ENCODE measurements at regions not wholly inside any gene's neighbourhood (a gene's known extent, or its start where the extent isn't known, plus 50 kb on each side); places are given as distances from the start of the nearest gene placed in this dataset.

DNA sequence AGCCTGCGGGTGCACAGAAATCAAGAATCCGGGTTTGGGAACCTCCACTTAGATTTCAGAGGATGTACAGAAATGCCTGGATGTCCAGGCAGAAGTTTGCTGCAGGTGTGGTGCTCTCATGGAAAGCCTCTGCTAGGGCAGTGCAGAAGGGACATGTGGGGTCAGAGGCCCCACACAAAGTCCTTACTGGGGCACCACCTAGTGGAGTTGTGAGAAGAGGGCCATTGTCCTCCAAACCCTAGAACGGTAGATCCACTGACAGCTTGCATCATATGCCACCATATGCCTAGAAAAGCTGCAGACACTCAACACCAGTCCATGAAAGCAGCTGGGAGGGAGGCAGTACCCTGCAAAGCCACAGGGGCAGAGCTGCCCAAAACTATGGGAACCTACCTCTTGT, 833.0 kb downstream of the TMEM182 start:
- no peaks in the 10 kb centered on the region for H3K4me1 ChIP-seq
- no peak overlapping the region for H3K4me3 ChIP-seq (replicated peaks in 1 of 3)
- no peaks in the 10 kb centered on the region for H3K9me3 ChIP-seq
- no peaks in the 10 kb centered on the region for H3K36me3 ChIP-seq
- H3K27me3 ChIP-seq, result no peaks in the 10 kb centered on the region
- 93 to 97% methylated on average over 3 of the region's 3 CpGs for WGBS, 2 donors
- H3K27ac ChIP-seq, result no peak overlapping the region
- TF ChIP-seq, protein P1, sequence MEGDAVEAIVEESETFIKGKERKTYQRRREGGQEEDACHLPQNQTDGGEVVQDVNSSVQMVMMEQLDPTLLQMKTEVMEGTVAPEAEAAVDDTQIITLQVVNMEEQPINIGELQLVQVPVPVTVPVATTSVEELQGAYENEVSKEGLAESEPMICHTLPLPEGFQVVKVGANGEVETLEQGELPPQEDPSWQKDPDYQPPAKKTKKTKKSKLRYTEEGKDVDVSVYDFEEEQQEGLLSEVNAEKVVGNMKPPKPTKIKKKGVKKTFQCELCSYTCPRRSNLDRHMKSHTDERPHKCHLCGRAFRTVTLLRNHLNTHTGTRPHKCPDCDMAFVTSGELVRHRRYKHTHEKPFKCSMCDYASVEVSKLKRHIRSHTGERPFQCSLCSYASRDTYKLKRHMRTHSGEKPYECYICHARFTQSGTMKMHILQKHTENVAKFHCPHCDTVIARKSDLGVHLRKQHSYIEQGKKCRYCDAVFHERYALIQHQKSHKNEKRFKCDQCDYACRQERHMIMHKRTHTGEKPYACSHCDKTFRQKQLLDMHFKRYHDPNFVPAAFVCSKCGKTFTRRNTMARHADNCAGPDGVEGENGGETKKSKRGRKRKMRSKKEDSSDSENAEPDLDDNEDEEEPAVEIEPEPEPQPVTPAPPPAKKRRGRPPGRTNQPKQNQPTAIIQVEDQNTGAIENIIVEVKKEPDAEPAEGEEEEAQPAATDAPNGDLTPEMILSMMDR (IDR thresholded peaks at IDR 0.05), result no peak
- TF ChIP-seq POLR2A (IDR thresholded peaks at IDR 0.05), result no peak
- intact Hi-C loops (cut with DNase I), result no loop called here
- DNase-seq, result no peak

DNA sequence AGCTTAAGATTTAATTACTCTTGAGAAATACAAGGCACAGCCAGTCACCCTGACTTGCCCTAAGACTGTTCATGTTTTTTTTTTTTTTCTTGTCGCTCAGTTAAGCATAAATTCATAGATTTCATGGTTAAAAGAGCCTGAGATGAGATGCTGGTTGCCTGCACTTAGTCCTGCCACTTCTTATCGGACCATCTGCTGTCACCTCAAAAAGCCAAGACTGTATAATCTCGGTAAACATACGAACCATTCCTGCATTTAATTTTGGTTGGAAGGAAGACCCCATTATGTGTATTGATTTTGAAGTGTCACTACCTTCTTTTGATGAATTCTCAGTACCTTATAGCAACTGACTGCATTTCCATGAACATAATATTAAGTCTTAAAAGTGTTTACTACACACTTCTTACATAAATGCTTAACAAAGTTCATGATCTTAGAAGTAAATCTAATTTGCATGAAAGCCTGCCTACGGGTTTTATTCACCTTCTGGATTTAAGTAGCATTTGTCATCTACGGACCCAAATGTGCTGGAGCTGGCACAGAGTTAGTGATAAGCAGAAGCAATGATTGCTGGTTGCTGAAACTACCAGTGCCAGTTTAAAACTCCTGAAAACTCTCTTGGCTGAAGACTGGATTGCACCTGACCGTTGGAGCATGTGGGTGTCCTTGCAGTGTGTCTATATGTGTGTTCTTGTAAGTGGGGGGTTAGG, 843.4 kb downstream of the TMEM182 start:
- Histone ChIP-seq H3K9me3 (no peaks in the 10 kb centered on the region), H3K27ac (no peak overlapping the region), H3K27me3 (no peaks in the 10 kb centered on the region), H3K4me1 (no peaks in the 10 kb centered on the region), H3K4me3 (replicated peaks in 1 of 3) (no peak overlapping the region), H3K36me3 (no peaks in the 10 kb centered on the region)
- no peak for DNase-seq
- 75 to 81% methylated on average over 7 of the region's 7 CpGs for WGBS, 2 donors
- intact Hi-C loops (cut with DNase I), result no loop called here
- TF ChIP-seq, protein P1 (IDR thresholded peaks at IDR 0.05), result no peak
- TF ChIP-seq POLR2A (IDR thresholded peaks at IDR 0.05), result no peak

DNA sequence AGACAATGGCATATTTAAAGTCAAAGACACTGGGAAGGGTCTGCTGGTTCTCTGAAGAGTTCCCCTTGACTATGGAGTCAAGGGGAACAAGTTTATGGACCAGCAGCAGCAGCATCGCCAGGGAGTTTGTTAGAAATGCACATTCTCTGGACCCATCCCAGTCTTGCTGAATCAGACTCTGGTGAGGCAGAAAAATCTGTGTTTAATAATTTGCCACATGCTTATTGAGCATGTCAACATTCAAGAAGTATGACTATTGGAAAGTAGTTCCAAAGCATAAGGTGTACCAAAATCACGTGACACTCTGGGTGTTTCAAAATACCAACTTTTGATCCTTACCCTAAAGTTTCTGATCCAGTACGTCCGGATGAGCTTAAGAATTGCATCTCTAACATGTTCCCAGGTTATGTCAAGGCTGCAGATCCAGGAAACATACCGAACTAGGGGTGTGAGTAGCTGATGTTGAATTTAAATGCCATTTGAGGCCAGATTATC, 853.8 kb downstream of the TMEM182 start:
- no peak for DNase-seq
- Histone ChIP-seq H3K9me3 (no peaks in the 10 kb centered on the region), H3K4me1 (no peaks in the 10 kb centered on the region), H3K27ac (no peak overlapping the region), H3K4me3 (replicated peaks in 1 of 3) (no peak overlapping the region), H3K27me3 (no peaks in the 10 kb centered on the region), H3K36me3 (no peaks in the 10 kb centered on the region)
- WGBS, 2 donors, result 88% methylated on average over 5 of the region's 5 CpGs
- intact Hi-C loops (cut with DNase I), result no loop called here
- TF ChIP-seq, protein P1 (IDR thresholded peaks at IDR 0.05), result no peak
- TF ChIP-seq POLR2A (IDR thresholded peaks at IDR 0.05), result no peak

DNA sequence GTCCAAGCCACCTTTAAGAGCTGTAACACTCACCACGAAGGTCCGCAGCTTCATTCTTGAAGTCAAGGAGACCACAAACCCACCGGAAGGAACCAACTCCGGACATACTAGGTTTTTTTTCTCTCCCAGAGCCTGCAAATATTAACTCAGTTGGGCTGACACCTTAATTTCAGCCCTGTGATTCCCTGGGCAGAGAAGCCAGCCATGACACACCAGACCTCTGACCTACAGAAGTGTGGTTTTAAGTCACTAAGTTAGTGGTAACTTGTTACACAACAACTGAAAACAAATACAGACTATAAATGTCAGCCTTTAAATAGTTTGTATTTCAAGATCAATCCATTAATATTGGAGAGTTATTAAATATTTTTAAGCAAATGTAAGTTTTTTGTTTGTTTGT, 855.1 kb downstream of the TMEM182 start:
- DNase-seq, result no peak
- Histone ChIP-seq H3K27me3 (no peaks in the 10 kb centered on the region), H3K27ac (no peak overlapping the region), H3K4me3 (replicated peaks in 1 of 3) (no peak overlapping the region), H3K4me1 (no peaks in the 10 kb centered on the region), H3K36me3 (no peaks in the 10 kb centered on the region), H3K9me3 (no peaks in the 10 kb centered on the region)
- intact Hi-C loops (cut with DNase I), result no loop called here
- 93 to 98% methylated on average over 4 of the region's 4 CpGs for WGBS, 2 donors
- no peak for TF ChIP-seq POLR2A (IDR thresholded peaks at IDR 0.05)
- TF ChIP-seq, protein P1 (IDR thresholded peaks at IDR 0.05), result no peak

DNA sequence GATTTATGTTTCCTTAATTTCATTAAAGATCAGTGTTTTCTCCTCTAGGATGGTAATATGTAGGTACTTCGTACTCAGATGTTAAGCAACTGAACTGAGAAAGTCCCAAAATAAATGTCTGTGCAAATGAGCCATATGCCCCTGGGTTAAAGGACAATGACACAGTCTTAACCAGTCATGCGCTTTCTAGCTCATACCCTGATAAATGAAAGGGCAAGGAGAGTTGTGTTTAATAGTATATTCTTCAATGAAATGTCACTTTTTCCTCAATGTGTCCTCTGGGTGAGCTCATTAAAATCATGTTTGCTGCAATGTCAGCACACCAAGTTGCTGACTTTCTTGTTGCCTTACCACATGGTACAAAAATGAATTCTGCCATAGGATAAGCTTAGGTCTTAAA, 856.3 kb downstream of the TMEM182 start:
- no peaks in the 10 kb centered on the region for H3K27me3 ChIP-seq
- no peaks in the 10 kb centered on the region for H3K9me3 ChIP-seq
- intact Hi-C loops (cut with DNase I), result no loop called here
- no peak for TF ChIP-seq POLR2A (IDR thresholded peaks at IDR 0.05)
- TF ChIP-seq, protein P1 (IDR thresholded peaks at IDR 0.05), result no peak
- no peaks in the 10 kb centered on the region for H3K36me3 ChIP-seq
- no peak for DNase-seq
- no peaks in the 10 kb centered on the region for H3K4me1 ChIP-seq
- no peak overlapping the region for H3K27ac ChIP-seq
- no peak overlapping the region for H3K4me3 ChIP-seq (replicated peaks in 1 of 3)
- WGBS, 2 donors, result 82 to 89% methylated on average over 2 of the region's 2 CpGs
